H1 (cell line): ENCODE measurements at regions not wholly inside any gene's neighbourhood (a gene's known extent, or its start where the extent isn't known, plus 50 kb on each side); places are given as distances from the start of the nearest gene placed in this dataset.

Source experiments
- CTCF ChIA-PET: fragments of 300-600 bp; sonication (Branson Sonifier 250); formaldehyde crosslinking; loops from one replicate; lab custom pipeline; 2021; ENCODE audit not compliant: partially characterized antibody; lab: Charles Lee
- POLR2A ChIA-PET: fragments of 300-600 bp; sonication (Branson Sonifier 250); formaldehyde crosslinking; loops from one replicate; lab custom pipeline; 2021; ENCODE audit warnings: inconsistent platforms; ENCODE audit not compliant: partially characterized antibody; lab: Charles Lee
- DNase-seq, 2 experiments: peaks; one replicate each; pipeline versions ENCODE4 v3.0.0 to v3.0.0-alpha.2; 2010 to 2022; ENCODE audit warnings: low spot score in 2 of 2, low read depth in 1 of 2, mixed read lengths in 1 of 2
- FAIRE-seq: peaks from 2 replicates; lab custom pipeline; 2011; peaks lifted over from hg19 to GRCh38; lab: Jason Lieb, UNC
- H2AFZ ChIP-seq: 2 replicates; pipeline ENCODE4 v1.8.1; 2012; ENCODE audit warnings: low read length, inconsistent platforms
- H2AK5ac ChIP-seq: 2 replicates; pipeline ENCODE4 v1.6.1; 2013; ENCODE audit warnings: low read depth, low read length
- H2BK120ac ChIP-seq: replicated peaks from 2 replicates; pipeline ENCODE3; 2013; ENCODE audit warnings: low read depth, low read length, inconsistent platforms
- H2BK12ac ChIP-seq: 2 replicates; pipeline ENCODE4 v1.6.1; 2013; ENCODE audit warnings: low read depth, low read length
- H2BK15ac ChIP-seq: 2 replicates; pipeline ENCODE4 v1.6.1; 2013; ENCODE audit warnings: low read length
- H2BK20ac ChIP-seq: 2 replicates; pipeline ENCODE4 v1.6.1; 2013; ENCODE audit warnings: low read length
- H2BK5ac ChIP-seq: 2 replicates; pipeline ENCODE4 v1.6.1; 2013; ENCODE audit warnings: low read depth, low read length
- H3K14ac ChIP-seq: 2 replicates; pipeline ENCODE4 v1.6.1; 2013; ENCODE audit warnings: inconsistent platforms; ENCODE audit not compliant: insufficient read length
- H3K18ac ChIP-seq: 2 replicates; pipeline ENCODE4 v1.6.1; 2013; ENCODE audit warnings: low read length; ENCODE audit errors: extremely low read depth
- H3K23ac ChIP-seq: 2 replicates; pipeline ENCODE4 v1.6.1; 2013; ENCODE audit warnings: inconsistent platforms; ENCODE audit not compliant: insufficient read length
- H3K23me2 ChIP-seq: 2 replicates; pipeline ENCODE4 v1.6.1; 2013; ENCODE audit warnings: low read depth, low read length
- H3K27ac ChIP-seq: 2 replicates; pipeline ENCODE4 v1.6.1; 2011; ENCODE audit warnings: low read depth, low read length, inconsistent platforms
- H3K27me3 ChIP-seq, 4 experiments: replicated peaks in 1 of 4; 1 replicate in 1 of 4; 2 replicates in 3 of 4; pipeline versions ENCODE4 v1.6.1 to v1.8.1; 2011 to 2013; ENCODE audit warnings: low read length in 3 of 4, mild to moderate bottlenecking in 3 of 4, inconsistent platforms in 2 of 4, mixed read lengths in 2 of 4, moderate library complexity in 1 of 4; ENCODE audit not compliant: control insufficient read depth in 3 of 4, insufficient read depth in 3 of 4; ENCODE audit errors: extremely low read depth in 1 of 4
- H3K36me3 ChIP-seq, 4 experiments: 2 replicates each; pipeline versions ENCODE4 v1.6.1 to v1.8.1; 2011 to 2013; ENCODE audit warnings: mild to moderate bottlenecking in 4 of 4, low read length in 3 of 4, moderate library complexity in 2 of 4, control low read depth in 1 of 4, inconsistent platforms in 1 of 4; ENCODE audit not compliant: insufficient read depth in 4 of 4, control insufficient read depth in 2 of 4
- H3K4ac ChIP-seq: replicated peaks from 2 replicates; pipeline ENCODE3; 2013; ENCODE audit warnings: low read length, low read depth, mixed read lengths, inconsistent platforms; ENCODE audit not compliant: insufficient read length
- H3K4me1 ChIP-seq, 4 experiments: replicated peaks in 1 of 4; 1 replicate in 1 of 4; 2 replicates in 3 of 4; pipeline versions ENCODE4 v1.6.1 to v1.8.1; 2011 to 2013; ENCODE audit warnings: low read length in 3 of 4, inconsistent platforms in 2 of 4, mixed read lengths in 1 of 4; ENCODE audit not compliant: insufficient read depth in 4 of 4, control insufficient read depth in 3 of 4
- H3K4me2 ChIP-seq, 2 experiments: 2 replicates each; pipeline versions ENCODE4 v1.6.1 to v1.8.1; 2011 to 2013; ENCODE audit warnings: low read depth in 2 of 2, low read length in 2 of 2, control low read depth in 1 of 2, inconsistent platforms in 1 of 2, mild to moderate bottlenecking in 1 of 2; ENCODE audit not compliant: insufficient read depth in 1 of 2
- H3K4me3 ChIP-seq, 4 experiments: fragments of 200-600, 300-600 bp in 1 of 4; sonication (generic), shearing (Covaris generic), sonication (Bioruptor Twin) in 1 of 4; 2 replicates each; pipeline versions ENCODE4 v1.5.1 to v1.8.1; 2011 to 2016; ENCODE audit warnings: low read length in 4 of 4, low read depth in 3 of 4, control low read depth in 2 of 4, inconsistent platforms in 2 of 4, mild to moderate bottlenecking in 2 of 4, mixed read lengths in 1 of 4, moderate library complexity in 1 of 4; ENCODE audit not compliant: insufficient read depth in 2 of 4; ENCODE audit errors: extremely low read depth in 1 of 4
- H3K56ac ChIP-seq: replicated peaks from 2 replicates; pipeline ENCODE3; 2013; ENCODE audit warnings: low read depth, mild to moderate bottlenecking, mixed read lengths, low read length, inconsistent platforms; ENCODE audit not compliant: insufficient read length
- H3K79me1 ChIP-seq: 2 replicates; pipeline ENCODE4 v1.6.1; 2013; ENCODE audit warnings: low read depth, low read length, control low read depth
- H3K79me2 ChIP-seq, 2 experiments: 2 replicates each; pipeline versions ENCODE4 v1.6.1 to v1.8.1; 2012 to 2013; ENCODE audit warnings: low read length in 2 of 2, mild to moderate bottlenecking in 2 of 2, inconsistent platforms in 1 of 2; ENCODE audit not compliant: insufficient read depth in 2 of 2, control insufficient read depth in 1 of 2
- H3K9ac ChIP-seq, 4 experiments: replicated peaks in 1 of 4; 1 replicate in 1 of 4; 2 replicates in 3 of 4; pipeline versions ENCODE4 v1.6.1 to v1.8.1; 2011 to 2013; ENCODE audit warnings: low read depth in 3 of 4, low read length in 3 of 4, control low read depth in 2 of 4, mild to moderate bottlenecking in 2 of 4, moderate library complexity in 2 of 4, inconsistent platforms in 1 of 4; ENCODE audit errors: extremely low read depth in 1 of 4
- H3K9me3 ChIP-seq, 2 experiments: 2 replicates each; pipeline versions ENCODE4 v1.6.1 to v1.8.1; 2012 to 2013; ENCODE audit warnings: mild to moderate bottlenecking in 2 of 2, moderate library complexity in 2 of 2, control low read depth in 1 of 2, inconsistent platforms in 1 of 2, low read depth in 1 of 2, low read length in 1 of 2, mixed read lengths in 1 of 2; ENCODE audit not compliant: insufficient read depth in 2 of 2
- H4K20me1 ChIP-seq, 2 experiments: replicated peaks in 1 of 2; 2 replicates each; pipeline versions ENCODE3 to v1.8.1; 2011 to 2013; ENCODE audit warnings: inconsistent platforms in 2 of 2, low read length in 2 of 2, mild to moderate bottlenecking in 1 of 2; ENCODE audit not compliant: insufficient read depth in 2 of 2, control insufficient read depth in 1 of 2
- H4K5ac ChIP-seq: 2 replicates; pipeline ENCODE4 v1.6.1; 2013; ENCODE audit warnings: low read length, low read depth, mixed read lengths, inconsistent platforms; ENCODE audit not compliant: insufficient read length
- H4K8ac ChIP-seq: 2 replicates; pipeline ENCODE4 v1.8.0; 2013; ENCODE audit warnings: mild to moderate bottlenecking, moderate library complexity, low read length, inconsistent platforms; ENCODE audit not compliant: insufficient read depth; ENCODE audit errors: extremely low read depth
- H4K91ac ChIP-seq: replicated peaks from 2 replicates; pipeline ENCODE3; 2013; ENCODE audit warnings: low read length, mixed read lengths, inconsistent platforms; ENCODE audit not compliant: insufficient read length
- BACH1 ChIP-seq: IDR thresholded peaks from 2 replicates; pipeline ENCODE4 v1.6.1; 2012; ENCODE audit warnings: low read length, improper control_type of control experiment
- JUN ChIP-seq: IDR thresholded peaks from 2 replicates; pipeline ENCODE4 v1.6.1; 2011; ENCODE audit warnings: low read depth, mild to moderate bottlenecking, improper control_type of control experiment, low read length
- KDM1A ChIP-seq: fragments of 200-600, 300-600 bp; sonication (generic); IDR thresholded peaks from 2 replicates; pipeline ENCODE4 v1.7.1; 2016; ENCODE audit warnings: mild to moderate bottlenecking, low read length, borderline replicate concordance
- POLR2A ChIP-seq, 2 experiments: IDR thresholded peaks; 1 replicate in 1 of 2; 2 replicates in 1 of 2; pipeline ENCODE4 v1.6.1; 2011; ENCODE audit warnings: low read depth in 2 of 2, low read length in 2 of 2, mild to moderate bottlenecking in 2 of 2; ENCODE audit errors: control extremely low read depth in 1 of 2
- RNF2 ChIP-seq: fragments of 200-900, 300-1000 bp; sonication (generic); IDR thresholded peaks from 2 replicates; pipeline ENCODE4 v1.7.1; 2016; ENCODE audit warnings: borderline replicate concordance, low read depth, mild to moderate bottlenecking, antibody characterized with exemption, low read length; ENCODE audit not compliant: poor library complexity, severe bottlenecking; ENCODE audit errors: missing control alignments
- WGBS, 2 experiments: shearing (Covaris generic) in 1 of 2; methylation state at CpG; one replicate each; pipeline versions ENCODE4 v1.1.6 to v1.1.7; 2013 to 2015; ENCODE audit warnings: low lambda C conversion rate in 2 of 2, mixed read lengths in 2 of 2, inconsistent platforms in 1 of 2, low coverage in 1 of 2, missing lambda C conversion rate in 1 of 2; ENCODE audit not compliant: insufficient replicate concordance in 2 of 2, insufficient coverage in 1 of 2, insufficient read length in 1 of 2; ENCODE audit errors: extremely low coverage in 1 of 2, missing lambda C conversion rate in 1 of 2; 5-methylcytosine and 5-hydroxymethylcytosine counted together

DNA sequence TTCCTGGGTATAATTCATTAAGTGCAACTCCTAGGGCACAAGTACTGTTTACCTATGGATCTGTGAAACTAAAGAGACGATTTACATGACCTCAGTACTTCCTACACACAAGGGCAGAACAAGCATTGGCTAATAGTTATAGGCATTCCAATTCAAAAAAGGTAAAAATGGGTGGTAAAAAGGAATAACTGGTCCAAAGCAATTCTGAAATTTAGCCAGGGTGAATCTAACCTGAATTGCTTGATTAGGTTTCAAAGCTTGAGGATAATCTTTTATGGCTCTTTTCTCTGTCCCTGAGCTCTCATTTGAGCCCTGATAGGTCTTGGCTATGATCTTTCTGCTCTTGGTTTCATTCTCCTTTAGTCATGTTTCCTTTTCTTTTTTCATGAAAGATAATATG is 52.3 kb upstream of the CALCR start:
- Histone ChIP-seq H3K79me1 (no peaks in the 10 kb centered on the region), H3K9ac (no peak overlapping the region), H3K4ac (no peak overlapping the region), H2BK12ac (no peak overlapping the region), H3K36me3 (no peaks in the 10 kb centered on the region), H2BK20ac (no peak overlapping the region), H3K56ac (no peak overlapping the region), H4K5ac (no peak overlapping the region), H2AFZ (no peak overlapping the region), H3K27ac (no peak overlapping the region), H3K23ac (no peak overlapping the region), H2BK15ac (no peak overlapping the region), H3K4me1 (peaks cover 0 to 5% (median 2%) of the 10 kb centered on the region in 4 experiments; a peak in 4 of 7 replicates), H4K8ac (no peak overlapping the region), H4K91ac (no peak overlapping the region), H3K4me3 (no peak overlapping the region), H3K9me3 (no peaks in the 10 kb centered on the region), H3K14ac (no peak overlapping the region), H3K23me2 (no peaks in the 10 kb centered on the region), H4K20me1 (no peaks in the 10 kb centered on the region), H3K4me2 (no peak overlapping the region), H3K79me2 (no peaks in the 10 kb centered on the region), H2BK120ac (no peak overlapping the region), H3K18ac (no peak overlapping the region), H2BK5ac (no peak overlapping the region), H3K27me3 (no peaks in the 10 kb centered on the region), H2AK5ac (no peak overlapping the region)
- 90% methylated on average over 1 of the region's 1 CpG; no CpG with 5 or more reads in 1 of the 2 experiments for WGBS, 2 experiments
- ChIA-PET POLR2A (interaction anchor here (1.3 to 1.4 kb wide), 2 partner anchors 18 to 25 kb away, joined by 3 read pairs; no protein-coding TSS in a partner anchor), CTCF (interaction anchor here (0.6 to 2.2 kb wide), 5 partner anchors 12 to 801 kb away, joined by 3 to 6 read pairs (median 4); no protein-coding TSS in a partner anchor)
- TF ChIP-seq RNF2, result no peak
- no peak for TF ChIP-seq KDM1A
- TF ChIP-seq BACH1, result no peak
- TF ChIP-seq POLR2A (IDR thresholded peaks at IDR 0.05; ENCODE audit: control extremely low read depth in 1 of 2, low read depth in 2 of 2, low read length in 2 of 2), result no peak
- no peak for TF ChIP-seq JUN
- no peak for DNase-seq
- no peak for FAIRE-seq
